Keratinocyte (primary cell): ENCODE measurements at regions not wholly inside any gene's neighbourhood (a gene's known extent, or its start where the extent isn't known, plus 50 kb on each side); places are given as distances from the start of the nearest gene placed in this dataset.

ENCODE experiments used
- DNase-seq: peaks from one replicate; pipeline ENCODE4 v3.0.0-alpha.2; 2011; ENCODE audit warnings: low read depth, missing footprints, low spot score
- FAIRE-seq: peaks from 2 replicates; lab custom pipeline; 2011; peaks lifted over from hg19 to GRCh38; lab: Jason Lieb, UNC
- H2AFZ ChIP-seq: 2 replicates; pipeline ENCODE4 v1.6.0; 2012; ENCODE audit warnings: low read length, control low read depth, inconsistent platforms; ENCODE audit not compliant: control insufficient read depth
- H3K27ac ChIP-seq: 2 replicates; pipeline ENCODE4 v1.5.1; 2011; ENCODE audit warnings: low read length; ENCODE audit not compliant: control insufficient read depth, insufficient read depth
- H3K27me3 ChIP-seq: 3 replicates; pipeline ENCODE4 v1.6.0; 2011; ENCODE audit warnings: low read length; ENCODE audit not compliant: control insufficient read depth, insufficient read depth; ENCODE audit errors: extremely low read depth
- H3K36me3 ChIP-seq, 2 experiments: 2 replicates in 1 of 2; 3 replicates in 1 of 2; pipeline ENCODE4 v1.5.1; 2011; ENCODE audit warnings: low read length in 2 of 2, mild to moderate bottlenecking in 1 of 2; ENCODE audit not compliant: control insufficient read depth in 2 of 2, insufficient read depth in 2 of 2; ENCODE audit errors: extremely low read depth in 1 of 2
- H3K4me1 ChIP-seq: 3 replicates; pipeline ENCODE4 v1.5.1; 2011; ENCODE audit warnings: low read length; ENCODE audit not compliant: control insufficient read depth, insufficient read depth; ENCODE audit errors: extremely low read depth
- H3K4me2 ChIP-seq: 3 replicates; pipeline ENCODE4 v1.6.0; 2011; ENCODE audit warnings: low read depth, low read length; ENCODE audit not compliant: control insufficient read depth, insufficient read depth; ENCODE audit errors: extremely low read depth
- H3K4me3 ChIP-seq, 3 experiments: fragments of 200-600 bp in 1 of 3; sonication (generic) in 1 of 3; 2 replicates in 2 of 3; 3 replicates in 1 of 3; pipeline ENCODE4 v1.5.1; 2011 to 2016; ENCODE audit warnings: low read length in 3 of 3, mild to moderate bottlenecking in 3 of 3, control low read depth in 2 of 3, inconsistent platforms in 1 of 3, low read depth in 1 of 3, mixed read lengths in 1 of 3, mixed run types in 1 of 3, moderate library complexity in 1 of 3; ENCODE audit not compliant: control insufficient read depth in 2 of 3, insufficient read depth in 2 of 3; ENCODE audit errors: extremely low read depth in 1 of 3
- H3K79me2 ChIP-seq: 2 replicates; pipeline ENCODE4 v1.6.0; 2012; ENCODE audit warnings: low read length; ENCODE audit not compliant: control insufficient read depth, insufficient read depth
- H3K9ac ChIP-seq: 3 replicates; pipeline ENCODE4 v1.6.0; 2011; ENCODE audit warnings: low read length; ENCODE audit not compliant: control insufficient read depth, insufficient read depth; ENCODE audit errors: extremely low read depth
- H3K9me1 ChIP-seq: 3 replicates; pipeline ENCODE4 v1.6.0; 2011; ENCODE audit warnings: low read length; ENCODE audit not compliant: control insufficient read depth, insufficient read depth; ENCODE audit errors: extremely low read depth
- H3K9me3 ChIP-seq: 2 replicates; pipeline ENCODE4 v1.5.1; 2012; ENCODE audit warnings: low read depth, low read length; ENCODE audit not compliant: control insufficient read depth
- H4K20me1 ChIP-seq: 3 replicates; pipeline ENCODE4 v1.6.0; 2011; ENCODE audit warnings: low read length; ENCODE audit not compliant: control insufficient read depth, insufficient read depth; ENCODE audit errors: extremely low read depth
- CTCF ChIP-seq, 3 experiments: IDR thresholded peaks in 1 of 3; conservative IDR thresholded peaks in 1 of 3; optimal IDR thresholded peaks in 1 of 3; 2 replicates in 2 of 3; 3 replicates in 1 of 3; pipeline versions ENCODE3 to v1.5.1; 2011; ENCODE audit warnings: low read length in 3 of 3, mild to moderate bottlenecking in 3 of 3, moderate library complexity in 2 of 3, control low read depth in 1 of 3, inconsistent platforms in 1 of 3; ENCODE audit not compliant: insufficient read depth in 2 of 3; ENCODE audit errors: extremely low read depth in 1 of 3
- EZH2 ChIP-seq: IDR thresholded peaks from one replicate; pipeline ENCODE4 v1.6.1; 2012; ENCODE audit warnings: inconsistent platforms, mild to moderate bottlenecking, low read length, moderate library complexity
- dilution Hi-C: fragments of 300-500 bp; cut with MboI; formaldehyde crosslinking; loops from one replicate; pipeline ENCODE4 v1.7.0; 2020; ENCODE audit warnings: low sequenced_read_pairs; ENCODE audit not compliant: extremely low pct_ligation_motif_present

GRCh38 chr4:166426300-166426863 lies 553.3 kb downstream of the TLL1 start:
- Histone ChIP-seq H3K27ac (no peak overlapping the region), H3K4me1 (no peaks in the 10 kb centered on the region), H3K9ac (no peak overlapping the region), H3K79me2 (no peaks in the 10 kb centered on the region), H3K4me3 (no peak overlapping the region), H3K27me3 (no peaks in the 10 kb centered on the region), H3K4me2 (no peak overlapping the region), H2AFZ (no peak overlapping the region), H3K9me1 (no peaks in the 10 kb centered on the region), H3K9me3 (no peaks in the 10 kb centered on the region), H3K36me3 (no peaks in the 10 kb centered on the region), H4K20me1 (no peaks in the 10 kb centered on the region)
- dilution Hi-C loops, result no loop called here
- no peak for FAIRE-seq
- no peak for DNase-seq
- TF ChIP-seq CTCF (optimal IDR thresholded peaks at IDR 0.05 in 1 of 3, IDR thresholded peaks at IDR 0.05 in 1 of 3, conservative IDR thresholded peaks at IDR 0.05 in 1 of 3; ENCODE audit: extremely low read depth in 1 of 3, insufficient read depth in 2 of 3, low read length in 3 of 3) (no peak), EZH2 (no peak)

GRCh38 chr4:166432125-166432524 lies 559.1 kb downstream of the TLL1 start:
- Histone ChIP-seq H3K27ac (no peak overlapping the region), H3K4me3 (no peak overlapping the region), H3K36me3 (no peaks in the 10 kb centered on the region), H3K4me1 (peaks cover 3% of the 10 kb centered on the region), H3K4me2 (no peak overlapping the region), H4K20me1 (no peaks in the 10 kb centered on the region), H3K9me1 (no peaks in the 10 kb centered on the region), H3K9ac (no peak overlapping the region), H3K27me3 (no peaks in the 10 kb centered on the region), H2AFZ (no peak overlapping the region), H3K9me3 (no peaks in the 10 kb centered on the region), H3K79me2 (no peaks in the 10 kb centered on the region)
- dilution Hi-C loops, result no loop called here
- no peak for DNase-seq
- TF ChIP-seq CTCF (optimal IDR thresholded peaks at IDR 0.05 in 1 of 3, IDR thresholded peaks at IDR 0.05 in 1 of 3, conservative IDR thresholded peaks at IDR 0.05 in 1 of 3; ENCODE audit: extremely low read depth in 1 of 3, insufficient read depth in 2 of 3, low read length in 3 of 3) (no peak), EZH2 (no peak)
- no peak for FAIRE-seq
